Keratinocyte (primary cell): ENCODE measurements at regions not wholly inside any gene's neighbourhood (a gene's known extent, or its start where the extent isn't known, plus 50 kb on each side); places are given as distances from the start of the nearest gene placed in this dataset.
"Not testable (repeated sequence)": the region's sequence is repeated elsewhere in the genome, so short reads cannot be mapped to it uniquely, and the experiment has no call there.

ENCODE experiments used
- EZH2 ChIP-seq: IDR thresholded peaks from one replicate; pipeline ENCODE4 v1.6.1; 2012; ENCODE audit warnings: inconsistent platforms, mild to moderate bottlenecking, low read length, moderate library complexity
- TF ChIP-seq, protein P1 (sequence below), 3 experiments: IDR thresholded peaks in 1 of 3; conservative IDR thresholded peaks in 1 of 3; optimal IDR thresholded peaks in 1 of 3; 2 replicates in 2 of 3; 3 replicates in 1 of 3; pipeline versions ENCODE3 to v1.5.1; 2011; ENCODE audit warnings: low read length in 3 of 3, mild to moderate bottlenecking in 3 of 3, moderate library complexity in 2 of 3, control low read depth in 1 of 3, inconsistent platforms in 1 of 3; ENCODE audit not compliant: insufficient read depth in 2 of 3; ENCODE audit errors: extremely low read depth in 1 of 3

DNA sequence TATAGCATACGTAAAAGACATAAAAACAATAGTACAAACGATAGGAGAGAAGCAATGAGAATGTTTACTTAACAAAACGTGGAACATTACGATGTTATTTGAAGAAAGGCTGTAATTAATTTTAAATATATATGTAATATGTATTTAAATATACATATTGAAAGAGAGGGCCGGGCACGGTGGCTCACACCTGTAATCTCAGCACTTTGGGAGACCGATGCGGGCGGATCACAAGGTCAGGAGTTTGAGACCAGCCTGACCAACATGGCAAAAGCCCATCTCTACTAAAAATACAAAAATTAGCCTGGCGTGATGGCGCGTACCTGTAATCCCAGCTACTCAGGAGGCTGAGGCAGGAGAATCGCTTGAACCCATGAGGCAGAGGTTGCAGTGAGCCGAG is 605.3 kb downstream of the PYDC2 start:
- not testable (repeated sequence) for TF ChIP-seq EZH2
- TF ChIP-seq, protein P1, sequence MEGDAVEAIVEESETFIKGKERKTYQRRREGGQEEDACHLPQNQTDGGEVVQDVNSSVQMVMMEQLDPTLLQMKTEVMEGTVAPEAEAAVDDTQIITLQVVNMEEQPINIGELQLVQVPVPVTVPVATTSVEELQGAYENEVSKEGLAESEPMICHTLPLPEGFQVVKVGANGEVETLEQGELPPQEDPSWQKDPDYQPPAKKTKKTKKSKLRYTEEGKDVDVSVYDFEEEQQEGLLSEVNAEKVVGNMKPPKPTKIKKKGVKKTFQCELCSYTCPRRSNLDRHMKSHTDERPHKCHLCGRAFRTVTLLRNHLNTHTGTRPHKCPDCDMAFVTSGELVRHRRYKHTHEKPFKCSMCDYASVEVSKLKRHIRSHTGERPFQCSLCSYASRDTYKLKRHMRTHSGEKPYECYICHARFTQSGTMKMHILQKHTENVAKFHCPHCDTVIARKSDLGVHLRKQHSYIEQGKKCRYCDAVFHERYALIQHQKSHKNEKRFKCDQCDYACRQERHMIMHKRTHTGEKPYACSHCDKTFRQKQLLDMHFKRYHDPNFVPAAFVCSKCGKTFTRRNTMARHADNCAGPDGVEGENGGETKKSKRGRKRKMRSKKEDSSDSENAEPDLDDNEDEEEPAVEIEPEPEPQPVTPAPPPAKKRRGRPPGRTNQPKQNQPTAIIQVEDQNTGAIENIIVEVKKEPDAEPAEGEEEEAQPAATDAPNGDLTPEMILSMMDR (optimal IDR thresholded peaks at IDR 0.05 in 1 of 3, IDR thresholded peaks at IDR 0.05 in 1 of 3, conservative IDR thresholded peaks at IDR 0.05 in 1 of 3; ENCODE audit: extremely low read depth in 1 of 3, insufficient read depth in 2 of 3, low read length in 3 of 3): not testable (repeated sequence)
